Stomach (tissue), 4 donors: ENCODE measurements at regions not wholly inside any gene's neighbourhood (a gene's known extent, or its start where the extent isn't known, plus 50 kb on each side); places are given as distances from the start of the nearest gene placed in this dataset.

Experiments used
- CTCF ChIP-seq, 7 experiments: fragments of 450-650 bp in 4 of 7; fragments of 200-600 bp in 3 of 7; sonication (generic) in 3 of 7; IDR thresholded peaks; one replicate each; pipeline ENCODE4 v1.5.1; 2016 to 2019; ENCODE audit warnings: antibody characterized with exemption in 7 of 7, control low read depth in 2 of 7, mild to moderate bottlenecking in 1 of 7
- EP300 ChIP-seq: sonication (generic); formaldehyde crosslinking; IDR thresholded peaks from one replicate; pipeline ENCODE4 v1.6.1; 2017; ENCODE audit warnings: antibody characterized with exemption
- POLR2A ChIP-seq, 4 donors: fragments of 450-650 bp; IDR thresholded peaks; one replicate each; pipeline ENCODE4 v1.6.1; 2016; ENCODE audit warnings: antibody characterized with exemption in 4 of 4, control low read depth in 2 of 4, mild to moderate bottlenecking in 1 of 4, moderate library complexity in 1 of 4
- POLR2AphosphoS5 ChIP-seq, 3 donors: sonication (generic); formaldehyde crosslinking; IDR thresholded peaks; one replicate each; pipeline ENCODE4 v1.6.1; 2016; ENCODE audit warnings: antibody characterized with exemption in 3 of 3

- TF ChIP-seq CTCF (IDR thresholded peaks at IDR 0.05) (no peak), POLR2A (IDR thresholded peaks at IDR 0.05) (no peak), POLR2AphosphoS5 (IDR thresholded peaks at IDR 0.05) (no peak), EP300 (no peak)
Observed at GRCh38 chr4:111650674-111651086, 494.6 kb upstream of the FAM241A start.
